OCI-LY1 (cell line): ENCODE measurements at regions not wholly inside any gene's neighbourhood (a gene's known extent, or its start where the extent isn't known, plus 50 kb on each side); places are given as distances from the start of the nearest gene placed in this dataset.

Experiments used
- H2AFZ ChIP-seq: fragments of 200-600 bp; sonication (generic), shearing (Covaris generic); 2 replicates; pipeline ENCODE4 v1.6.0; 2014; ENCODE audit warnings: antibody characterized with exemption, mild to moderate bottlenecking, low read length
- H3F3A ChIP-seq: fragments of 200-600 bp; sonication (generic), shearing (Covaris generic); 2 replicates; pipeline ENCODE4 v1.6.0; 2014; ENCODE audit warnings: mild to moderate bottlenecking, antibody characterized with exemption, low read length, moderate library complexity; ENCODE audit not compliant: insufficient read depth
- H3K27ac ChIP-seq: fragments of 200-600 bp; sonication (generic); 2 replicates; pipeline ENCODE4 v1.5.1; 2014; ENCODE audit warnings: low read length, mixed run types, mild to moderate bottlenecking, low read depth; ENCODE audit not compliant: poor library complexity, severe bottlenecking
- H3K27me3 ChIP-seq: fragments of 200-600 bp; sonication (generic); 2 replicates; pipeline ENCODE4 v1.6.0; 2014; ENCODE audit warnings: antibody characterized with exemption, mild to moderate bottlenecking, low read length, moderate library complexity; ENCODE audit not compliant: insufficient read depth
- H3K36me3 ChIP-seq: fragments of 200-600 bp; sonication (generic); 2 replicates; pipeline ENCODE4 v1.6.1; 2014; ENCODE audit warnings: mild to moderate bottlenecking, antibody characterized with exemption, low read length, moderate library complexity, mixed read lengths; ENCODE audit not compliant: insufficient read depth
- H3K4me1 ChIP-seq: fragments of 200-600 bp; sonication (generic); 2 replicates; pipeline ENCODE4 v1.5.1; 2014; ENCODE audit warnings: mild to moderate bottlenecking, low read length, moderate library complexity; ENCODE audit not compliant: insufficient read depth, severe bottlenecking
- H3K4me2 ChIP-seq: fragments of 200-600 bp; sonication (generic), shearing (Covaris generic); 2 replicates; pipeline ENCODE4 v1.6.1; 2014; ENCODE audit warnings: low read length
- H3K4me3 ChIP-seq: fragments of 200-600 bp; sonication (generic); 2 replicates; pipeline ENCODE4 v1.5.1; 2014; ENCODE audit warnings: low read length, low read depth, mild to moderate bottlenecking, mixed read lengths; ENCODE audit not compliant: poor library complexity, severe bottlenecking
- H3K79me2 ChIP-seq: fragments of 200-600 bp; shearing (Covaris generic); 2 replicates; pipeline ENCODE4 v1.6.1; 2016; ENCODE audit warnings: mixed run types, low read length, mixed read lengths; ENCODE audit not compliant: insufficient read depth
- H3K9ac ChIP-seq: fragments of 200-600 bp; sonication (generic), shearing (Covaris generic); 2 replicates; pipeline ENCODE4 v1.6.1; 2014; ENCODE audit warnings: mild to moderate bottlenecking, low read length, mixed read lengths
- H3K9me2 ChIP-seq: fragments of 200-600 bp; sonication (generic), shearing (Covaris generic); 2 replicates; pipeline ENCODE4 v1.6.1; 2014; ENCODE audit warnings: low read depth, mild to moderate bottlenecking, low read length, mixed read lengths
- H3K9me3 ChIP-seq: fragments of 200-600 bp; shearing (Covaris generic); 2 replicates; pipeline ENCODE4 v1.6.1; 2014; ENCODE audit warnings: low read length, mixed read lengths
- H4K20me1 ChIP-seq: fragments of 200-600 bp; sonication (generic), shearing (Covaris generic); 2 replicates; pipeline ENCODE4 v1.6.0; 2016; ENCODE audit warnings: mild to moderate bottlenecking, low read length; ENCODE audit not compliant: insufficient read depth
- EZH2 ChIP-seq: fragments of 200-600 bp; sonication (generic), shearing (Covaris generic); IDR thresholded peaks from 2 replicates; pipeline ENCODE4 v1.8.0; 2017; ENCODE audit warnings: borderline replicate concordance, mixed run types, mild to moderate bottlenecking, antibody characterized with exemption, low read length, moderate library complexity, mixed read lengths
- TF ChIP-seq, protein P1 (sequence below): fragments of 200-600 bp; sonication (generic), shearing (Covaris generic); IDR thresholded peaks from 2 replicates; pipeline ENCODE4 v1.5.1; 2017; ENCODE audit warnings: mild to moderate bottlenecking, antibody characterized with exemption, low read length, moderate library complexity, mixed read lengths

DNA sequence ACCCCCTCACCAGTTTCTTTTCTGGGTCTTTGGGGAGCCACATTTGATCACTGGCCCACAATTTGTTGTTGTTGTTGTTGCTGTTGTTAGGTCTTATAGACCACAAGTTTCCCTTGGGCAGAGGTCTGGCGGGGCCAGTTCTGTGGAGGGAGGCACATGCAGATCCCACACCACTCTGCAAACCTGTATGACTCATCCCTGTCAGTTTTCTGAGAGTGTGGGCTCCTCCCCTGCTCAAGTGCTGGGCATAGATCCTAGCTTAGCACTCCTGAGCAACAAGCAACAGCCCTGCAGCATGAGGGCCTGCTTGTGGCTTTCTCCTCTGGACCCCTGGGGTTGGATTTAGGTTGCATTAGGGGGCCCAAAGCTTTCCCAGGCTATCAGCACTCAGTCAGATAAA lies 411.1 kb upstream of the HTR1E start:
- no peaks in the 10 kb centered on the region for H3F3A ChIP-seq
- H3K4me1 ChIP-seq = no peaks in the 10 kb centered on the region
- H3K27ac ChIP-seq = no peak overlapping the region
- no peak overlapping the region for H3K4me3 ChIP-seq
- H3K9me2 ChIP-seq = no peaks in the 10 kb centered on the region
- no peaks in the 10 kb centered on the region for H3K36me3 ChIP-seq
- H3K27me3 ChIP-seq = no peaks in the 10 kb centered on the region
- H3K79me2 ChIP-seq = no peaks in the 10 kb centered on the region
- H3K9me3 ChIP-seq = no peaks in the 10 kb centered on the region
- H4K20me1 ChIP-seq = no peaks in the 10 kb centered on the region
- H3K9ac ChIP-seq = no peak overlapping the region
- no peak overlapping the region for H3K4me2 ChIP-seq
- TF ChIP-seq, protein P1, sequence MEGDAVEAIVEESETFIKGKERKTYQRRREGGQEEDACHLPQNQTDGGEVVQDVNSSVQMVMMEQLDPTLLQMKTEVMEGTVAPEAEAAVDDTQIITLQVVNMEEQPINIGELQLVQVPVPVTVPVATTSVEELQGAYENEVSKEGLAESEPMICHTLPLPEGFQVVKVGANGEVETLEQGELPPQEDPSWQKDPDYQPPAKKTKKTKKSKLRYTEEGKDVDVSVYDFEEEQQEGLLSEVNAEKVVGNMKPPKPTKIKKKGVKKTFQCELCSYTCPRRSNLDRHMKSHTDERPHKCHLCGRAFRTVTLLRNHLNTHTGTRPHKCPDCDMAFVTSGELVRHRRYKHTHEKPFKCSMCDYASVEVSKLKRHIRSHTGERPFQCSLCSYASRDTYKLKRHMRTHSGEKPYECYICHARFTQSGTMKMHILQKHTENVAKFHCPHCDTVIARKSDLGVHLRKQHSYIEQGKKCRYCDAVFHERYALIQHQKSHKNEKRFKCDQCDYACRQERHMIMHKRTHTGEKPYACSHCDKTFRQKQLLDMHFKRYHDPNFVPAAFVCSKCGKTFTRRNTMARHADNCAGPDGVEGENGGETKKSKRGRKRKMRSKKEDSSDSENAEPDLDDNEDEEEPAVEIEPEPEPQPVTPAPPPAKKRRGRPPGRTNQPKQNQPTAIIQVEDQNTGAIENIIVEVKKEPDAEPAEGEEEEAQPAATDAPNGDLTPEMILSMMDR = no peak
- TF ChIP-seq EZH2 = no peak
- no peak overlapping the region for H2AFZ ChIP-seq

GRCh38 chr6:86516087-86516486 lies 421.2 kb upstream of the HTR1E start:
- Histone ChIP-seq H3K36me3 (no peaks in the 10 kb centered on the region), H2AFZ (no peak overlapping the region), H3K9me3 (no peaks in the 10 kb centered on the region), H3K27ac (no peak overlapping the region), H3F3A (no peaks in the 10 kb centered on the region), H4K20me1 (no peaks in the 10 kb centered on the region), H3K4me2 (no peak overlapping the region), H3K9me2 (no peaks in the 10 kb centered on the region), H3K79me2 (no peaks in the 10 kb centered on the region), H3K27me3 (no peaks in the 10 kb centered on the region), H3K4me3 (no peak overlapping the region), H3K9ac (no peak overlapping the region), H3K4me1 (no peaks in the 10 kb centered on the region)
- TF ChIP-seq EZH2 = no peak
- TF ChIP-seq, protein P1 = no peak

DNA sequence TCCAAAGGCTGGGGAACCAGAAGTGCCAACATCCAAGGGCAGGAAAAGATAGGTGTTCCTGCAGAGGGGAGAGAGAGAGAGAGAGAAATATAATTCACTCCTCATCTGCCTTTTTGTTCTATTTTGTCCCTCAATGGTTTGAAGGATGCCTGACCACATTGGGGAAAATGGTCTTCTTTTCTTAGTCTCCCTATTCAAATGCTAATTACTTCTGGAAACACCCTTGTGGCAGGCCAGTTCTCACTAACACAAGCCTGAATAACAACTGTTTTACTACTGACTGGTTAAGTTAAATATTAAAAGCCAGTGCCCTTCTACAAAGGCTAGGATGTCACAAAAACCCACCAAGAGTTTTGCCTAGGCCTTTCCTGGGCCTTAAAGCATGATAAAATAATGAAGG lies 425.4 kb upstream of the HTR1E start:
- H3K79me2 ChIP-seq = no peaks in the 10 kb centered on the region
- no peaks in the 10 kb centered on the region for H3K9me2 ChIP-seq
- no peaks in the 10 kb centered on the region for H3K9me3 ChIP-seq
- H3K4me1 ChIP-seq = no peaks in the 10 kb centered on the region
- H3K36me3 ChIP-seq = no peaks in the 10 kb centered on the region
- H3K9ac ChIP-seq = no peak overlapping the region
- TF ChIP-seq, protein P1 = no peak
- TF ChIP-seq EZH2 = no peak
- no peaks in the 10 kb centered on the region for H4K20me1 ChIP-seq
- no peak overlapping the region for H3K4me2 ChIP-seq
- H3F3A ChIP-seq = no peaks in the 10 kb centered on the region
- H3K27me3 ChIP-seq = no peaks in the 10 kb centered on the region
- no peak overlapping the region for H3K27ac ChIP-seq
- no peak overlapping the region for H3K4me3 ChIP-seq
- H2AFZ ChIP-seq = no peak overlapping the region
